HG03064 (cell line): ENCODE measurements at regions not wholly inside any gene's neighbourhood (a gene's known extent, or its start where the extent isn't known, plus 50 kb on each side); places are given as distances from the start of the nearest gene placed in this dataset.
"Not testable (repeated sequence)": the region's sequence is repeated elsewhere in the genome, so short reads cannot be mapped to it uniquely, and the experiment has no call there.

Experiments
- ATAC-seq: cut with Tn5 transposase; IDR thresholded peaks from one replicate; pipeline ENCODE4 v1.9.1; 2021; ENCODE audit warnings: low read depth; ENCODE audit not compliant: unreplicated experiment

- ATAC-seq, result no peak
Measured at GRCh38 chr12:4822572-4822971, 87.1 kb upstream of the KCNA1 start.

- ATAC-seq, result no peak
Measured at GRCh38 chr12:4824380-4824779, 85.3 kb upstream of the KCNA1 start.

GRCh38 chr12:4825011-4825858 lies 84.5 kb upstream of the KCNA1 start:
- ATAC-seq, result no peak

- no peak for ATAC-seq
Measured at GRCh38 chr12:4826909-4827308, 82.8 kb upstream of the KCNA1 start.

GRCh38 chr12:4828176-4828575 lies 81.5 kb upstream of the KCNA1 start:
- no peak for ATAC-seq

- peak; percentile 80 for ATAC-seq
Measured at GRCh38 chr12:4829161-4829792, 80.4 kb upstream of the KCNA1 start.

- peak; percentile 26 for ATAC-seq
Measured at GRCh38 chr12:4829793-4830162, 79.9 kb upstream of the KCNA1 start.

- ATAC-seq, result no peak
Measured at GRCh38 chr12:4830556-4831210, 79.0 kb upstream of the KCNA1 start.

GRCh38 chr12:4833053-4833452 lies 76.7 kb upstream of the KCNA1 start:
- no peak for ATAC-seq

- ATAC-seq, result no peak
Measured at GRCh38 chr12:4833524-4833923, 76.2 kb upstream of the KCNA1 start.

- ATAC-seq, result not testable (repeated sequence)
Measured at GRCh38 chr12:4842401-4842800, 67.3 kb upstream of the KCNA1 start.

GRCh38 chr12:4843907-4844306 lies 65.8 kb upstream of the KCNA1 start:
- ATAC-seq, result no peak

- no peak for ATAC-seq
Measured at GRCh38 chr12:4847713-4848112, 62.0 kb upstream of the KCNA1 start.

GRCh38 chr12:4849115-4849541 lies 60.6 kb upstream of the KCNA1 start:
- no peak for ATAC-seq

GRCh38 chr12:4849795-4850345 lies 59.8 kb upstream of the KCNA1 start:
- no peak for ATAC-seq

GRCh38 chr12:4850857-4851380 lies 58.8 kb upstream of the KCNA1 start:
- no peak for ATAC-seq

- ATAC-seq, result no peak
Measured at GRCh38 chr12:4852308-4852707, 57.4 kb upstream of the KCNA1 start.

GRCh38 chr12:4852911-4853310 lies 56.8 kb upstream of the KCNA1 start:
- no peak for ATAC-seq

GRCh38 chr12:4855121-4855924 lies 54.4 kb upstream of the KCNA1 start:
- no peak for ATAC-seq

GRCh38 chr12:4856596-4856995 lies 53.1 kb upstream of the KCNA1 start:
- ATAC-seq, result no peak
